ENCODE measurements at regions not wholly inside any gene's neighbourhood (a gene's known extent, or its start where the extent isn't known, plus 50 kb on each side); places are given as distances from the start of the nearest gene placed in this dataset.
A peak's percentile ranks its signal among the peaks of the same experiment; 100 is the strongest.
"Not testable (repeated sequence)": the region's sequence is repeated elsewhere in the genome, so short reads cannot be mapped to it uniquely, and the experiment has no call there.

DNA sequence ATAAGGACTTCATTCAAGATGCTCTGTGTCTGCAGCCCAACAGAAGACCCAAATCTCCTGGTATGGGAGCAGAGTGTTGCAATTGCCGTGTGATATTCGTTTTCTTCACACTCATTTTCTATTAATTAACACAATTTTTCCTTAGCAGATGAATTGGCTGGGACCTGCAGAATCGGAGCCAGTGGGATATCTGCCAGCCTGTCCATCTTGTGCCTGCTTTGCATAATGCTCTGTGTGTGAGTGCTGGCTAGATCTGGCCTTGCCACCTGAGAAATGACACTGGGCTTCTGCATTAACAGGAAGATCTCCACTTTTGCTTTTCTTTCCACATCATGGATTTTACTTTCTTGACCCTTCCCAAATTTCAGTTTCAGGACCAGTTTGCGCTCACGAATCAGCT, 70.4 kb upstream of the GPR158 start:
- TF ChIP-seq, protein P1, sequence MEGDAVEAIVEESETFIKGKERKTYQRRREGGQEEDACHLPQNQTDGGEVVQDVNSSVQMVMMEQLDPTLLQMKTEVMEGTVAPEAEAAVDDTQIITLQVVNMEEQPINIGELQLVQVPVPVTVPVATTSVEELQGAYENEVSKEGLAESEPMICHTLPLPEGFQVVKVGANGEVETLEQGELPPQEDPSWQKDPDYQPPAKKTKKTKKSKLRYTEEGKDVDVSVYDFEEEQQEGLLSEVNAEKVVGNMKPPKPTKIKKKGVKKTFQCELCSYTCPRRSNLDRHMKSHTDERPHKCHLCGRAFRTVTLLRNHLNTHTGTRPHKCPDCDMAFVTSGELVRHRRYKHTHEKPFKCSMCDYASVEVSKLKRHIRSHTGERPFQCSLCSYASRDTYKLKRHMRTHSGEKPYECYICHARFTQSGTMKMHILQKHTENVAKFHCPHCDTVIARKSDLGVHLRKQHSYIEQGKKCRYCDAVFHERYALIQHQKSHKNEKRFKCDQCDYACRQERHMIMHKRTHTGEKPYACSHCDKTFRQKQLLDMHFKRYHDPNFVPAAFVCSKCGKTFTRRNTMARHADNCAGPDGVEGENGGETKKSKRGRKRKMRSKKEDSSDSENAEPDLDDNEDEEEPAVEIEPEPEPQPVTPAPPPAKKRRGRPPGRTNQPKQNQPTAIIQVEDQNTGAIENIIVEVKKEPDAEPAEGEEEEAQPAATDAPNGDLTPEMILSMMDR (IDR thresholded peaks at IDR 0.05; ENCODE audit: low read depth, low read length), result no peak
- DNase-seq (ENCODE audit: low read depth in 2 of 2), result no peak
- no peak overlapping the region for H3K4me3 ChIP-seq (replicated peaks in 1 of 2; ENCODE audit: low read depth in 2 of 2, low read length in 2 of 2)

DNA sequence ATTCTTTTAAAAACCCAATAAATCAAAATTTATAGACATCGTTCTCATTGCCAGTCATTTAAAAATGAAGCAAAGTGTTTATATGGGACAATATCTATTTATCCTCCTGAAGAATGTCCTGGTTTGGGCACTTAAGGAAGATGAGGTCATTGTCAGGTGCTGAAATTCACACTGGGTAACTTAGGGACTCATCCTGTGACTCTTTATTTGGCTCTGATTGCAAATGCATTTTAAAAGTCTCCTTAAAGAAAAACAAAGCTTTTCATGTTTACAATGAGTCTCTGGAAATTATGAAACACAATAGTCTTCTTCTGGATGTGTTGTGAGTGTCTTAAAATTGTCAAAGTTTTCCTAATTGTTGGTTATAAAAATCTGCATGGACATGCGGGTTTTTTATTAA, 69.5 kb upstream of the GPR158 start:
- TF ChIP-seq, protein P1 (IDR thresholded peaks at IDR 0.05; ENCODE audit: low read depth, low read length), result no peak
- DNase-seq (ENCODE audit: low read depth in 2 of 2), result no peak

DNA sequence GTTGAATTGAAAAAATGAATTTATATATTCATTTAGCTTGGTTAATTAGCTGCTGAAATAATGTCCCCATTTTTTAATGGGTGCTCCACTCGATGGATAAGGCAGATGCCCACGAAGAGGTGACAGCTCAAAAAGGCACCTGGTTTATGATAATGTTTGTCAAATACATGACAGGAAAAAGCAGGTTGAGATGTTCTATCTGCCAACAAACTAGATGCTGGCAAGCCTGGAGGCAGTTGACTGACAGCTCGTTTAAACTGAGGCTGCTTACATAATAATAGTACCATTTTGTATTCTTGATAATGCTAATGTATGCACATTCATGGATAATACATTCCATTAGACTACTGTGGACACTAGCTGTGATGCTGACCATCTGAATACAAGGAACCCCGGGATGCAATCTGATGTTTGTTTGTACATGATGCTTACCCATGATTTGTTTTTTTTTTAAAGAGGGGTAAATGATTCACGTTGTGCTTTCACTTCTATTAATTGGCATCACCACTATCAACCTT, 69.0 kb upstream of the GPR158 start:
- DNase-seq (ENCODE audit: low read depth in 2 of 2), result no peak
- TF ChIP-seq, protein P1 (IDR thresholded peaks at IDR 0.05; ENCODE audit: low read depth, low read length), result no peak
- H3K4me3 ChIP-seq (replicated peaks in 1 of 2; ENCODE audit: low read depth in 2 of 2, low read length in 2 of 2), result no peak overlapping the region

More for the DNA sequence above, 69.5 kb upstream of the GPR158 start:
- no peak overlapping the region for H3K4me3 ChIP-seq (replicated peaks in 1 of 2; ENCODE audit: low read depth in 2 of 2, low read length in 2 of 2)

DNA sequence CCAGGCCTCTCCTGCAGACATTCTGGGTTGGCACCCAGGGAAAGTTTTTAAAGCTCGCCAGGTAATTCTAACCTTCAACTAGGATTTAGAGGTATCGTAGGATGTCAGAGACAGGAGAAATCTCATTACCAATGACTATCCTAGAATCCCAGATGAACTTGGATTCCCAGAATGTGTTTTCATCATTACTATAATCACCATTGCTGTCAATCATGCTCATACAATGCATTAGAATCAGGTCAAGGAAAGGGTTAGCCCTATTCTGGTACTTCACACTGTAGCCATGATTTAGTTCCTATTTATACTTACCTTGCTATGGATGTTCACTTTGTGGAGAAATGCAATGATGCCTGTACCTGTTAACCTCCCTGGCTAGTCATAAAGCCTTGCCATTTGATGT, 67.0 kb upstream of the GPR158 start:
- no peak overlapping the region for H3K4me3 ChIP-seq (replicated peaks in 1 of 2; ENCODE audit: low read depth in 2 of 2, low read length in 2 of 2)
- TF ChIP-seq, protein P1 (IDR thresholded peaks at IDR 0.05; ENCODE audit: low read depth, low read length), result no peak
- no peak for DNase-seq (ENCODE audit: low read depth in 2 of 2)

DNA sequence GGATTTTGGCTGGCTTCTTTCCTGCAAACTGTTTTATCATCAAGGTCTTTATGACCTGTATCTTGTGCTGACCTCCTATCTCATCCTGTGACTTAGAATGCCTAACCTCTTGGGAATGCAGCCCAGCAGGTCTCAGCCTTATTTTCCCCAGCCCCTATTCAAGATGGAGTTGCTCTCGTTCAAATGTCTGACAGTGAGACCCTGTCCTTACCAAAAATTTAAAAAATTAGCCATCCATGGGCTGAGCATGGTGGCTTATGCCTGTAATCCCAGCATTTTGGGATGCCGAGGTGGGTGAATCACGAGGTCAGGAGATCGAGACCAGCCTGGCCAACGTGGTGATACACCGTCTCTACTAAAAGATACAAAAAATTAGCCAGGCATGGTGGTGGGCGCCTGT, 64.9 kb upstream of the GPR158 start:
- not testable (repeated sequence) for DNase-seq (ENCODE audit: low read depth in 2 of 2); H3K4me3 ChIP-seq (replicated peaks in 1 of 2; ENCODE audit: low read depth in 2 of 2, low read length in 2 of 2)

DNA sequence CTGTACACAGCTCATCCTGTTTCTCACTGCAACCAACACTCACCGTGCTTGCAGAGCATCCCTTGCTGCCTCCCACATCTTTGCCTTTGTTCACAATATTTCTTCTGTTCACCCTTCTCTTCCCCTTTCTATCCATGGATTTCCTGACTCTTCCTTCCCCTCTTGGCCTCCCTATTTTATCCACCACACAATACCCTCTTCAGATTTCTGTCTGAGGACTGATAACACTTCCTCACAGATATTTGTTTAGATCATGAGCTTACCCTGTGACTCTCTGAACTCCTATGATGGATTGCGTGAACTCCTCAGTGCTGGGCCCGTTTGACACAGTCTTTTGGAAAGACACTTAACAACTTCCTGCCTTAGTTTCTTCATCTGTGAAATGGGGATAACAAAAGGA, 62.8 kb upstream of the GPR158 start:
- DNase-seq (ENCODE audit: low read depth in 2 of 2), result no peak
- TF ChIP-seq, protein P1 (IDR thresholded peaks at IDR 0.05; ENCODE audit: low read depth, low read length), result no peak
- no peak overlapping the region for H3K4me3 ChIP-seq (replicated peaks in 1 of 2; ENCODE audit: low read depth in 2 of 2, low read length in 2 of 2)

DNA sequence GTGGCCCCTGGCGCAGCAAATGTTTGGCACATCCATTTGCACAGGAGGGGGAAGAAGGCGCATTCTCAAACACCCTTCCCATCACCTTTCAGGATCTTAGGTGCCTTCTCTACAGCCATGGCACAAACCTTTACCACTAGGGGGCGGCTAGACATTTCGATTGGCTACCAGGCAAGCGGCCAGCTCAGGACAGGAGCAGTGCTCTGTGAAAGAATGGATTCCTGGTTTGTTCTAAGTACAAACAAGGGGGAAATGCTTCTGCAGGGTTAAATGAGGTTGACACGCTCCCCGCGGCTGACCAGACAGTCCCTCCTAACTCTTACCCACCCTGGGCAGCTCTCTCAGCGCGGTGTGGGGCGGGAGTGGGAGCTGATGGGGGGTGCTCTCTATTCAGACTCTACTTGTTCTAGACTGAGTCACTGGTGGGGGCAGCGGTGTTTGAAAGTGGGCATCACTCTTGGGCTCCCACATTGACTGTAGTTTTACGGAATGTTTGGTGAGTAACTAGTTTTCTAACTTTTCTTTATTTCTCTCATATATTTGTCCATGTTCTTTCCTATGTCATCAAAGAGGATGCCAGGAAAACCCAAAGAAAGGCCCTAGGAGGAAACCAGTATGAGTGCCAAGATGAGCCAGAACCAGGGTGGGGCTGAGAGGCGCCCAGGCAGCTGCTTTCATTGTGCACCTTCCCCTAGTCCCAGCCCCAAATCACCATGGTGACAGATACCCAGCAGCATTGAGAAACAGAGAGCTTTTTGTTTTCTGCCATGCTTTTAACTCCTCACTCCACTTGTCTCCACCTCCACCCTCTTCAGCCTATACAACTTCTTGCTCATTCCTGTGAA, 61.4 kb upstream of the GPR158 start:
- TF ChIP-seq, protein P1 (IDR thresholded peaks at IDR 0.05; ENCODE audit: low read depth, low read length), result peak; percentile 85
- DNase-seq (ENCODE audit: low read depth in 2 of 2), result peak; percentile 81 to 94
- H3K4me3 ChIP-seq (replicated peaks in 1 of 2; ENCODE audit: low read depth in 2 of 2, low read length in 2 of 2), result no peak overlapping the region
